CD14-positive monocyte (primary cell): ENCODE measurements at regions not wholly inside any gene's neighbourhood (a gene's known extent, or its start where the extent isn't known, plus 50 kb on each side); places are given as distances from the start of the nearest gene placed in this dataset.

Experiments
- DNase-seq, 3 donors: peaks; one replicate each; pipeline ENCODE4 v3.0.0-alpha.2; 2011 to 2022
- H2AFZ ChIP-seq: 2 replicates; pipeline ENCODE4 v1.6.0; 2012; ENCODE audit warnings: mild to moderate bottlenecking, low read depth, low read length, inconsistent platforms; ENCODE audit not compliant: insufficient read depth, poor library complexity, severe bottlenecking
- H3K27ac ChIP-seq, 2 donors: 1 replicate in 1 of 2; 2 replicates in 1 of 2; pipeline ENCODE4 v1.5.1; 2012 to 2013; ENCODE audit warnings: low read length in 2 of 2, control low read depth in 1 of 2, inconsistent platforms in 1 of 2, low read depth in 1 of 2, mild to moderate bottlenecking in 1 of 2
- H3K27me3 ChIP-seq, 2 donors: one replicate each; pipeline versions ENCODE4 v1.6.0 to v1.6.1; 2011 to 2013; ENCODE audit warnings: low read length in 2 of 2; ENCODE audit not compliant: control insufficient read depth in 2 of 2, insufficient read depth in 2 of 2
- H3K36me3 ChIP-seq, 2 donors: replicated peaks in 1 of 2; 1 replicate in 1 of 2; 2 replicates in 1 of 2; pipeline versions ENCODE4 v1.5.1 to v1.6.1; 2012 to 2013; ENCODE audit warnings: low read length in 2 of 2, control low read depth in 1 of 2, inconsistent platforms in 1 of 2, mild to moderate bottlenecking in 1 of 2; ENCODE audit not compliant: insufficient read depth in 2 of 2, control insufficient read depth in 1 of 2
- H3K4me1 ChIP-seq, 2 donors: 1 replicate in 1 of 2; 2 replicates in 1 of 2; pipeline versions ENCODE4 v1.5.1 to v1.6.1; 2012 to 2013; ENCODE audit warnings: low read length in 2 of 2, control low read depth in 1 of 2, inconsistent platforms in 1 of 2, mild to moderate bottlenecking in 1 of 2, moderate library complexity in 1 of 2; ENCODE audit not compliant: insufficient read depth in 2 of 2, control insufficient read depth in 1 of 2
- H3K4me2 ChIP-seq: replicated peaks from 2 replicates; pipeline ENCODE3; 2012; ENCODE audit warnings: low read length, moderate library complexity, mild to moderate bottlenecking; ENCODE audit not compliant: poor library complexity, severe bottlenecking; ENCODE audit errors: extremely low read depth
- H3K4me3 ChIP-seq, 3 experiments: fragments of 200-600 bp in 1 of 3; sonication (generic) in 1 of 3; replicated peaks in 1 of 3; 1 replicate in 2 of 3; 2 replicates in 1 of 3; pipeline ENCODE4 v1.5.1; 2011 to 2013; ENCODE audit warnings: low read length in 3 of 3, mild to moderate bottlenecking in 3 of 3, control low read depth in 2 of 3, low read depth in 2 of 3, inconsistent platforms in 1 of 3, moderate library complexity in 1 of 3
- H3K79me2 ChIP-seq: 2 replicates; pipeline ENCODE4 v1.6.0; 2012; ENCODE audit warnings: mild to moderate bottlenecking, control low read depth, inconsistent platforms, low read length, moderate library complexity; ENCODE audit not compliant: insufficient read depth
- H3K9ac ChIP-seq: 2 replicates; pipeline ENCODE4 v1.6.0; 2017; ENCODE audit warnings: low read length, mild to moderate bottlenecking; ENCODE audit not compliant: insufficient read depth, poor library complexity, severe bottlenecking
- H3K9me3 ChIP-seq, 2 donors: replicated peaks in 1 of 2; 1 replicate in 1 of 2; 2 replicates in 1 of 2; pipeline versions ENCODE4 v1.5.1 to v1.6.1; 2012 to 2013; ENCODE audit warnings: low read length in 2 of 2, control low read depth in 1 of 2; ENCODE audit not compliant: control insufficient read depth in 1 of 2, insufficient read depth in 1 of 2
- H4K20me1 ChIP-seq: 2 replicates; pipeline ENCODE4 v1.6.0; 2012; ENCODE audit warnings: mild to moderate bottlenecking, low read length, control low read depth, moderate library complexity; ENCODE audit not compliant: insufficient read depth
- H3K27ac Mint-ChIP-seq, 7 donors: one replicate each; pipeline ENCODE4 v1.8.0; 2020; ENCODE audit warnings: mild to moderate bottlenecking in 7 of 7, mixed read lengths in 7 of 7, moderate library complexity in 6 of 7, inconsistent platforms in 2 of 7
- H3K27me3 Mint-ChIP-seq, 3 donors: one replicate each; pipeline ENCODE4 v1.8.0; 2021 to 2022; ENCODE audit warnings: low read depth in 3 of 3, mild to moderate bottlenecking in 3 of 3, mixed read lengths in 3 of 3, moderate library complexity in 3 of 3, inconsistent platforms in 1 of 3
- H3K36me3 Mint-ChIP-seq, 2 donors: one replicate each; pipeline ENCODE4 v1.8.0; 2020; ENCODE audit warnings: mixed read lengths in 2 of 2, inconsistent platforms in 1 of 2, mild to moderate bottlenecking in 1 of 2
- H3K4me1 Mint-ChIP-seq: one replicate; pipeline ENCODE4 v1.8.0; 2020; ENCODE audit warnings: mild to moderate bottlenecking, mixed read lengths
- H3K4me3 Mint-ChIP-seq, 2 donors: one replicate each; pipeline ENCODE4 v1.8.0; 2020; ENCODE audit warnings: mild to moderate bottlenecking in 2 of 2, mixed read lengths in 2 of 2, moderate library complexity in 1 of 2
- H3K9me3 Mint-ChIP-seq, 7 donors: one replicate each; pipeline ENCODE4 v1.8.0; 2020 to 2022; ENCODE audit warnings: mixed read lengths in 7 of 7, mild to moderate bottlenecking in 6 of 7, moderate library complexity in 6 of 7, inconsistent platforms in 2 of 7
- WGBS: methylation state at CpG from one replicate; pipeline ENCODE4 v1.1.5; 2013; ENCODE audit warnings: missing lambda C conversion rate; ENCODE audit not compliant: insufficient coverage; 5-methylcytosine and 5-hydroxymethylcytosine counted together
- intact Hi-C, 2 donors: fragments of 100-400 bp; cut with micrococcal nuclease; formaldehyde crosslinking; loops; one replicate each; pipeline versions ENCODE4 v1.15.0 to v1.15.1; 2023
- TF ChIP-seq, protein P1 (sequence below): fragments of 200-600 bp; IDR thresholded peaks from one replicate; pipeline ENCODE4 v1.8.0; 2022; ENCODE audit warnings: antibody characterized with exemption, mild to moderate bottlenecking

GRCh38 chr11:92340839-92341238 lies 116.2 kb downstream of the FAT3 start:
- peaks cover 0 to 5% of the 10 kb centered on the region in 2 donors for H3K9me3 ChIP-seq
- H3K4me3 ChIP-seq = no peak overlapping the region

GRCh38 chr11:92342034-92342720 lies 117.6 kb downstream of the FAT3 start:
- DNase-seq = no peak

More at GRCh38 chr11:92340839-92341238, 116.2 kb downstream of the FAT3 start:
- DNase-seq = no peak
- 81% methylated on average over 4 of the region's 6 CpGs for WGBS
- H3K27me3 Mint-ChIP-seq = no peaks in the 10 kb centered on the region
- no peak overlapping the region for H3K27ac ChIP-seq
- no peak overlapping the region for H3K4me3 Mint-ChIP-seq
- peaks cover 0 to 6% (median 0%) of the 10 kb centered on the region in 7 donors for H3K9me3 Mint-ChIP-seq
- no peaks in the 10 kb centered on the region for H3K36me3 Mint-ChIP-seq
- no peaks in the 10 kb centered on the region for H3K36me3 ChIP-seq
- no peak overlapping the region for H3K27ac Mint-ChIP-seq
- no peak overlapping the region for H2AFZ ChIP-seq
- no peak overlapping the region for H3K4me2 ChIP-seq
- TF ChIP-seq, protein P1, sequence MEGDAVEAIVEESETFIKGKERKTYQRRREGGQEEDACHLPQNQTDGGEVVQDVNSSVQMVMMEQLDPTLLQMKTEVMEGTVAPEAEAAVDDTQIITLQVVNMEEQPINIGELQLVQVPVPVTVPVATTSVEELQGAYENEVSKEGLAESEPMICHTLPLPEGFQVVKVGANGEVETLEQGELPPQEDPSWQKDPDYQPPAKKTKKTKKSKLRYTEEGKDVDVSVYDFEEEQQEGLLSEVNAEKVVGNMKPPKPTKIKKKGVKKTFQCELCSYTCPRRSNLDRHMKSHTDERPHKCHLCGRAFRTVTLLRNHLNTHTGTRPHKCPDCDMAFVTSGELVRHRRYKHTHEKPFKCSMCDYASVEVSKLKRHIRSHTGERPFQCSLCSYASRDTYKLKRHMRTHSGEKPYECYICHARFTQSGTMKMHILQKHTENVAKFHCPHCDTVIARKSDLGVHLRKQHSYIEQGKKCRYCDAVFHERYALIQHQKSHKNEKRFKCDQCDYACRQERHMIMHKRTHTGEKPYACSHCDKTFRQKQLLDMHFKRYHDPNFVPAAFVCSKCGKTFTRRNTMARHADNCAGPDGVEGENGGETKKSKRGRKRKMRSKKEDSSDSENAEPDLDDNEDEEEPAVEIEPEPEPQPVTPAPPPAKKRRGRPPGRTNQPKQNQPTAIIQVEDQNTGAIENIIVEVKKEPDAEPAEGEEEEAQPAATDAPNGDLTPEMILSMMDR = no peak
- intact Hi-C loops = no loop called here
- no peaks in the 10 kb centered on the region for H3K4me1 ChIP-seq
- no peaks in the 10 kb centered on the region for H4K20me1 ChIP-seq
- H3K79me2 ChIP-seq = no peaks in the 10 kb centered on the region
- no peak overlapping the region for H3K9ac ChIP-seq
- H3K4me1 Mint-ChIP-seq = no peaks in the 10 kb centered on the region
- no peaks in the 10 kb centered on the region for H3K27me3 ChIP-seq

More at GRCh38 chr11:92342034-92342720, 117.6 kb downstream of the FAT3 start:
- Mint-ChIP-seq H3K4me1 (no peaks in the 10 kb centered on the region), H3K27ac (no peak overlapping the region), H3K9me3 (peaks cover 0 to 4% (median 0%) of the 10 kb centered on the region in 7 donors), H3K27me3 (no peaks in the 10 kb centered on the region), H3K36me3 (no peaks in the 10 kb centered on the region), H3K4me3 (no peak overlapping the region)
- Histone ChIP-seq H3K36me3 (no peaks in the 10 kb centered on the region), H3K4me2 (no peak overlapping the region), H3K4me3 (no peak overlapping the region), H3K27me3 (no peaks in the 10 kb centered on the region), H3K9ac (no peak overlapping the region), H3K27ac (no peak overlapping the region), H3K9me3 (no peaks in the 10 kb centered on the region), H4K20me1 (no peaks in the 10 kb centered on the region), H3K4me1 (no peaks in the 10 kb centered on the region), H2AFZ (no peak overlapping the region), H3K79me2 (no peaks in the 10 kb centered on the region)
- intact Hi-C loops = no loop called here
- TF ChIP-seq, protein P1 = no peak
- WGBS = 67% methylated on average over 1 of the region's 9 CpGs
